Esophagus (tissue), 2 donors: ENCODE measurements at regions not wholly inside any gene's neighbourhood (a gene's known extent, or its start where the extent isn't known, plus 50 kb on each side); places are given as distances from the start of the nearest gene placed in this dataset.
A peak's percentile ranks its signal among the peaks of the same experiment; 100 is the strongest.

Source experiments
- H3K27ac ChIP-seq, 2 donors: one replicate each; pipeline ENCODE4 v1.5.1; 2013; ENCODE audit warnings: low read depth in 2 of 2, mild to moderate bottlenecking in 2 of 2, inconsistent platforms in 1 of 2, low read length in 1 of 2, moderate library complexity in 1 of 2
- H3K27me3 ChIP-seq, 2 donors: one replicate each; pipeline ENCODE4 v1.6.1; 2013; ENCODE audit warnings: low read length in 2 of 2, control low read depth in 1 of 2, mild to moderate bottlenecking in 1 of 2; ENCODE audit not compliant: insufficient read depth in 2 of 2, control insufficient read depth in 1 of 2
- H3K36me3 ChIP-seq, 2 donors: one replicate each; pipeline ENCODE4 v1.6.1; 2013; ENCODE audit warnings: low read length in 1 of 2; ENCODE audit not compliant: control insufficient read depth in 2 of 2, insufficient read depth in 2 of 2
- H3K4me1 ChIP-seq, 2 donors: one replicate each; pipeline ENCODE4 v1.6.1; 2013; ENCODE audit warnings: low read length in 1 of 2; ENCODE audit not compliant: control insufficient read depth in 2 of 2, insufficient read depth in 2 of 2
- H3K4me3 ChIP-seq, 2 donors: one replicate each; pipeline ENCODE4 v1.5.1; 2013; ENCODE audit warnings: low read length in 2 of 2, mild to moderate bottlenecking in 2 of 2, low read depth in 1 of 2, moderate library complexity in 1 of 2
- H3K9me3 ChIP-seq, 2 donors: one replicate each; pipeline ENCODE4 v1.6.1; 2013; ENCODE audit warnings: mild to moderate bottlenecking in 2 of 2, low read depth in 1 of 2, low read length in 1 of 2, moderate library complexity in 1 of 2; ENCODE audit not compliant: control insufficient read depth in 2 of 2, insufficient read depth in 1 of 2
- WGBS, 2 donors: extraction: QIAGEN DNeasy Blood & Tissue Kit; methylation state at CpG; one replicate each; pipeline ENCODE4 v1.1.7; 2013; 5-methylcytosine and 5-hydroxymethylcytosine counted together
- donor health status: healthy with polysubstance abuse.
- donor health status: Bipolar disorder and iron deficiency.

GRCh38 chr15:77542491-77543001 lies 90.2 kb downstream of the LINGO1 start:
- Histone ChIP-seq H3K27ac (no peak overlapping the region), H3K9me3 (peaks cover 0 to 3% of the 10 kb centered on the region in 2 donors), H3K4me3 (no peak overlapping the region), H3K27me3 (no peaks in the 10 kb centered on the region), H3K36me3 (no peaks in the 10 kb centered on the region), H3K4me1 (peaks cover 8 to 11% of the 10 kb centered on the region in 2 donors)
- WGBS, 2 donors: 85 to 86% methylated on average over 16 of the region's 16 CpGs

GRCh38 chr15:77541421-77542181 lies 91.1 kb downstream of the LINGO1 start:
- 51 to 52% methylated on average over 13 of the region's 13 CpGs for WGBS, 2 donors
- Histone ChIP-seq H3K27me3 (no peaks in the 10 kb centered on the region), H3K4me1 (peaks cover 8 to 11% of the 10 kb centered on the region in 2 donors), H3K36me3 (no peaks in the 10 kb centered on the region), H3K9me3 (no peaks in the 10 kb centered on the region), H3K4me3 (no peak overlapping the region), H3K27ac (peak overlapping the region in 1 of 2 donors; percentile 29)

GRCh38 chr15:77540312-77541060 lies 92.2 kb downstream of the LINGO1 start:
- Histone ChIP-seq H3K36me3 (no peaks in the 10 kb centered on the region), H3K4me1 (peaks cover 8 to 11% of the 10 kb centered on the region in 2 donors), H3K9me3 (no peaks in the 10 kb centered on the region), H3K27me3 (no peaks in the 10 kb centered on the region), H3K27ac (no peak overlapping the region), H3K4me3 (no peak overlapping the region)
- WGBS, 2 donors: 88 to 91% methylated on average over 13 of the region's 13 CpGs

- H3K27me3 ChIP-seq: no peaks in the 10 kb centered on the region
- no peaks in the 10 kb centered on the region for H3K36me3 ChIP-seq
- H3K9me3 ChIP-seq: no peaks in the 10 kb centered on the region
- H3K27ac ChIP-seq: no peak overlapping the region
- no peak overlapping the region for H3K4me3 ChIP-seq
- peaks cover 8 to 11% of the 10 kb centered on the region in 2 donors for H3K4me1 ChIP-seq
- 37 to 46% methylated on average over 5 of the region's 5 CpGs for WGBS, 2 donors
These were observed 93.8 kb downstream of the LINGO1 start for GRCh38 chr15:77538793-77539497.

GRCh38 chr15:77538027-77538451 lies 94.7 kb downstream of the LINGO1 start:
- Histone ChIP-seq H3K36me3 (no peaks in the 10 kb centered on the region), H3K4me3 (no peak overlapping the region), H3K9me3 (no peaks in the 10 kb centered on the region), H3K4me1 (peaks cover 5% of the 10 kb centered on the region in 2 donors), H3K27ac (no peak overlapping the region), H3K27me3 (no peaks in the 10 kb centered on the region)
- 58 to 64% methylated on average over 7 of the region's 7 CpGs for WGBS, 2 donors

GRCh38 chr15:77537006-77537405 lies 95.7 kb downstream of the LINGO1 start:
- Histone ChIP-seq H3K27me3 (no peaks in the 10 kb centered on the region), H3K9me3 (no peaks in the 10 kb centered on the region), H3K27ac (no peak overlapping the region), H3K36me3 (no peaks in the 10 kb centered on the region), H3K4me3 (no peak overlapping the region), H3K4me1 (peaks cover 0 to 2% of the 10 kb centered on the region in 2 donors)
- 96 to 100% methylated on average over 1 of the region's 1 CpG for WGBS, 2 donors

- 94% methylated on average over 7 of the region's 7 CpGs for WGBS, 2 donors
These were observed 96.9 kb downstream of the LINGO1 start for GRCh38 chr15:77535845-77536244.

More at GRCh38 chr15:77535845-77536244, 96.9 kb downstream of the LINGO1 start:
- Histone ChIP-seq H3K9me3 (no peaks in the 10 kb centered on the region), H3K36me3 (no peaks in the 10 kb centered on the region), H3K4me1 (peaks cover 0 to 2% of the 10 kb centered on the region in 2 donors), H3K4me3 (no peak overlapping the region), H3K27me3 (no peaks in the 10 kb centered on the region), H3K27ac (no peak overlapping the region)
